ENCODE measurements at regions not wholly inside any gene's neighbourhood (a gene's known extent, or its start where the extent isn't known, plus 50 kb on each side); places are given as distances from the start of the nearest gene placed in this dataset.

DNA sequence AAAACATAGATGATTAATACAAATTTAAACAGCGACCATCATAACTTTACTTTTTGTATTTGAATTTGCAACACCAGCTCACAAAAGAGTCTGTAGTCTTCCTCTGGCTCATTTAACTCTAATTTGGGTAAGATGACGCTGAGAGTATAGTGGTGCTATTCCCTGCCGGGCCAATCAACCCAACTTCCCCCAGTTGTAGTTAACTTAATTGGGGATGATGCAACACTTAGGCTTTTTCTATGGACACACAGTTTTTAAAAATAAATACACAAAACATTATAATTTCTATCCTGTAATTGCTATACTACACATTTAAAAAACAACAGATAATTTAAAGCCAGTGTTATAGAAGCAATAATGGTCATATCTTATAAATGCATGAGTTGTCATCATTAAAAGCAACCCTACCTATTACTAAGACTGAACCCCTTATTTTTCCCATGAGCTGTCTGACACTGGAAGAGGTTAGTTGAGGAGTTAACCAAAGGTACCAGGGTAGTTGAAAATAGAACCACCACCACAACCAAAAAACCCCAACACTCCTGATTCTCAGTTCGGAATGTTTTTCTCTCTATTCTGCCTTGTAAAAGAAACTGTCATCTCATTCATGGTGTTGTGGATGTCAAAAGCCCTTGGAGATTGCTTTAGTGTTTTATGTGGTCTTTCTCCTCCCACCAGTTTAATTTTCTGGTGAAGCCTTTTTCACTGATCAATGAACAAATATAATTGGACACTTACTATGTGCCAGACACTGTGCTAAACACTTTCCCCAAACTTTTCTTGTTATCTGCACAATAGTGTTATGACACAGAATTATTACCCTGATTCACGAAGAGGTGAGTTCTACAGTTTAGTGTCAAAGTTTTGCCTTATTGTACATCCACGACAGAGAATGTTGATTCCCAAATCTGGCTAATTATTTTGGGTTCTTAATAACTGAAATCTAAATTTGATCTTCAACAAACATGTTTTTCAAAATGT lies 61.5 kb upstream of the RAPGEF2 start:
- no peak for DNase-seq

- peak; percentile 16 to 24 for DNase-seq
These were observed 60.7 kb upstream of the RAPGEF2 start for GRCh38 chr4:159042097-159042605.

- no peak for DNase-seq
These were observed 60.0 kb upstream of the RAPGEF2 start for GRCh38 chr4:159042868-159043267.

GRCh38 chr4:159043861-159044260 lies 59.0 kb upstream of the RAPGEF2 start:
- no peak for DNase-seq

GRCh38 chr4:159045321-159045720 lies 57.6 kb upstream of the RAPGEF2 start:
- DNase-seq: no peak

GRCh38 chr4:159046683-159047082 lies 56.2 kb upstream of the RAPGEF2 start:
- DNase-seq: no peak

DNA sequence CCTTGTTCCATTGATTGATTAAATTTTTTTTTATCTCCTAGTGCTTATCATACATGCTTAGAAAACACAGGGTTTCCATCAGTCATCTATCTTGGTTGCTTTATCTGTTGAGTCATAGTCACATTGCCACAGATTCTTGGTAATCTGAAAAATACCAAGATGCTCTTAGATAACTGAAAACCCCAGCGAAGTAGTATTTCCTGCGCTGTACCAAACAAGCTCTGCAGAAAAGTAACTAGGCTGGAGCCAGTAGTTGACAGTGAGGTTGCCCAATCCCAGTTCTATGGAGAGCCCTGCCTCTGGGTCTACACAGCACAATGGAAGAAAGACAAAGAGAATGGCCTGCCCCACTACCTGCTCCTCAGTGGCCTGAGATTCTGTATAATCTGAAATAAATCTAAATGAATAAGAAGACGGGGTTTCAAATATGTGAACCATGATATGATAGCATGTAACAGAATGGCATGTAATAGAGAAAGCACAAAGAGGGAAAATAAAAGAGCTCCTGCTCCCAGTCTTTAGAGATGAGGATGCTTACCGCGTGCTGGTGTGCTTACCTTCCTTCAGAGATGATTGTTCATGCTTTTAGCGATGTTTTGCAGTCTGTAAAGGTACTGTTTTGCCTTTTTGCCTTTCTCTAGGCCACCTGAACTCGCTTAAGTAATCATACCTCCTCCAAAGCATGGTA lies 55.3 kb upstream of the RAPGEF2 start:
- DNase-seq: no peak

DNA sequence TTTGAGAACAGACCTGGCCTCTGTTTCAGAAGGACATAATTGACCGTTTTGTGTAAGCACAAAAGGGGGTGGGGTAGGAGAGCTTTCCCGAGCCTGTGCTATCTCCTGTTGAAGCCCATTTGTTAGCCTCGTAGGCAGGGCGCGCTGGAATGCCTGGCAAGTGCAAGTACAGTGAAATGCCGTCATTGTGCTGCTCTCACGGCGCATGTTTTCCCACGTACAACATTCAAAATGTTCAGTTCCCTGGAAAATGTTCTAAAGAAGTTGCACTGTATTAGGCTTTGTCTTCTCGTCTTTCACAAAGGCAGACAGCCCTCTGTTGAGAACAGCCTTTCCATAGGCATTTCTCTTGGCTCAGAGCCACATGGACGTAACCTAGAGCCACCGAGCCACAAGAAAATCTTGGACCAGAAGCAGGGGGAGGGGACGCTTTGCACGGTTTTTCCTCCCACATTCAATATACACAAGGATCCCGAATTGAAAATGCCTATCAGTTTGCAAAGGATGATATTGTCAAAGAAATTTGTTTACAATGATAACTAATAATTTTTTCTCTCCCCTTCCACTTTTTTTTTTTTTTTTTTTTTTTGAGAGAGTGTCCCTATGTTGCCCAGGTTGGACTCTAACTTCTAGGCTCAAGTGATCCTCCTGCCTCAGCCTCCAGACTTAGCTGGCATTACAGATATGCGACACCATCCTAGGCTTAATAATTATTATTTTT lies 54.6 kb upstream of the RAPGEF2 start:
- no peak for DNase-seq

GRCh38 chr4:159049780-159050375 lies 53.0 kb upstream of the RAPGEF2 start:
- no peak for DNase-seq

- DNase-seq: no peak
These were observed 51.4 kb upstream of the RAPGEF2 start for GRCh38 chr4:159051245-159052071.

DNA sequence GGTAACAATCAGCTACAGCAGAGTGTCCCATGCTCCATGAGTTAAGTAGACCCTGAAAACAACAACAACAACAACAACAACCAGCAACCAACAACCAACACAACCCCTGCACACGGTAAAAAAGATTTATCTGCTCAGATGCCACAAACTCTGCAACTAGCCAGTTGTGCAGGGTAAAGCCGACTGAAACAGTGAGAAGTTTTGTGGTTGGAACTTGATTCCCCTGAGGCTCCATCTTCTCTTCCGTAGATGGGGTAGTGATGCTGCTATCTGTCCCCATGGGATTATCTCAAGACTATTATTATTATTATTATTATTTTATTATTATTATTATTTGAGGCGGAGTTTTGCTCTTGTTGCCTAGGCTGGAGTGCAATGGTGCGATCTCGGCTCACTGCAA lies 50.6 kb upstream of the RAPGEF2 start:
- DNase-seq: no peak
